ENCODE measurements at regions not wholly inside any gene's neighbourhood (a gene's known extent, or its start where the extent isn't known, plus 50 kb on each side); places are given as distances from the start of the nearest gene placed in this dataset.

DNA sequence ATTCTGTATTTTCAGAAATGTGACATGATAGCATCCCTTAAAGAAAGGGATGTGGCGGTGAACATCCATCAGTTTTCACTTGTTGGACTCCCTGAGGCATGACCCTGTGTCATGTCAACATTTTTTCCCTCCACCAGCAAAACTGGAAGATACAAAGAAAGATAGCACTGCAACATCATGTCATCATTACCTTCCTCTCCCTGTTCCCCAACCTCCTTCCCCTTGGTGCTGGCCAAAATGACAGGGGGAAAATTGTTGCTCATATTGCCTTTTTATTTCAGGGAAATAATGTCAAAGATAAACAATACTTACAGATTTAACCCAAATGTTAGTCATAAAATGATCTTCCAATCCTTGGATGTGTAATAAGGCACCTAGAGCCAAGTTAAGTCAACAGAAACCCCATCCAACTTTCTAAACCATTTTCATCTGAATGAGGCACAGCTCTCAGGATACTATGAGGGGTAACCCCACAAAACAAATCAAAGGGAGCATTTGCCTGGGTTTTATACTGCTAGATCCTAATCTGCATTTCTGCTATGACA, 644.3 kb downstream of the ACTL7B start:
- no peak for DNase-seq

- no peak for DNase-seq
Observed at GRCh38 chr9:108209132-108209685, 646.6 kb downstream of the ACTL7B start.

DNA sequence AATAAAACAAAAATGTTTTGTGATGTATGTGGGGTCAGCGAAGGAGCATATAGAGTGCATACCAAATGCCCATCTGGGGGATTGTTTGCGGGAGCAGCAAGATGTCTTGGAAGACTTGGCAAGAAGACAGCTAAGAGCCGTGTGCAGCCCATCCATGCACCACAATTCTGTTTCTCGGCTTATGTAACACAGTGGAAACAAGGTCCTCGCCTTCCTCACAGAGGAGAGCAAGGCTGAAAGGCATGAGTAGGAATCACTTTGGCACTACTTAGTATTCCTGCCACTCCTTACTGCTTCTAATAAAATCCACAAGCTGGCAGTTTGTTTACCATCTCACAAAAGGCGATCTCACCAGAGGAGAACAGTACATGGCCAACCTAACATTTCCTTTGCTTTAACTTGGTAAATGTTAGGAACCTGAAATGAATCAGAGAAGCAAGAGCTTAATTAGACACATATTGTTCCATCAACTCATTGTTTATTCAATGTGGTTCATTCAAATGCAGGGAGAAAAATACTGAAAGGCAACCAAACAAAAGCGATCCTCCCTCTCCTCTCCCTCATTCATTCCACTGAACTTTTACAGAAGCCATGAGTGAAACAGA, 648.1 kb downstream of the ACTL7B start:
- DNase-seq, result no peak

GRCh38 chr9:108205276-108205675, 650.5 kb downstream of the ACTL7B start:
- no peak for DNase-seq

DNA sequence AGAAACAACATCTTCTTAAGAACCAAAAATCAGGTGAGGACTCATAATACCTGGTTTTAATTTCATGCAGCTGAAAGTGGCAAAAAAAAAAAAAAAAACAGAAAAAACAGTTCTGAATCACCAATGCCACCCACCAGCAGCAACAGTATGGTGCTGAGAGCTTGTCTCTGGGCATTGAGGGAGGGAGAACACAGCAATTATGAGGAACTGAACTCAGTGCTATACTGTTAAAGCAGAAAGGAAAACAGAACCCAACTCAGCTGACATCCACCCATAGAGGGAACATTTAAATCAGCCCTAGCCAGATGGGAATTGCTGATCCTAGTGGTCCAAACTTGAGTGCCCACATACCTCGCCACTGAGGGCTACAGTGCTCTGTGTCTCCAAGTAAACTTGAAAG, 657.9 kb downstream of the ACTL7B start:
- DNase-seq, result no peak

DNA sequence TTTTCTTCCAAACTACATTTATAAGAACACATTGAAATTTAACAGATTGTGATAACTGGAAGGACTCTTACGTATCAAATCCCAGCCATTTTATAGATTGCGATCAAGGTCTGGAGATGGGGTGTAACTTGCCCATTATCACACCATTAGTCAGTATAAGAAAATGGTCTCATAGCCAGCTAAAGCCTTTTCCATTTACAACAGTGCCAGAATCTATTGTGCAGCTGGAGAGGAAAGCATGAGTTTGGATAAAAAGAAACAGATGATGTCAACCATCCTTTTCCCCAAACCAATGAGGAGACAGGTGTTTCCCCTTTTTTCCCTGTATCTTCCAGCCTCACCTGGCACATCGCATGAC, 658.8 kb downstream of the ACTL7B start:
- no peak for DNase-seq

DNA sequence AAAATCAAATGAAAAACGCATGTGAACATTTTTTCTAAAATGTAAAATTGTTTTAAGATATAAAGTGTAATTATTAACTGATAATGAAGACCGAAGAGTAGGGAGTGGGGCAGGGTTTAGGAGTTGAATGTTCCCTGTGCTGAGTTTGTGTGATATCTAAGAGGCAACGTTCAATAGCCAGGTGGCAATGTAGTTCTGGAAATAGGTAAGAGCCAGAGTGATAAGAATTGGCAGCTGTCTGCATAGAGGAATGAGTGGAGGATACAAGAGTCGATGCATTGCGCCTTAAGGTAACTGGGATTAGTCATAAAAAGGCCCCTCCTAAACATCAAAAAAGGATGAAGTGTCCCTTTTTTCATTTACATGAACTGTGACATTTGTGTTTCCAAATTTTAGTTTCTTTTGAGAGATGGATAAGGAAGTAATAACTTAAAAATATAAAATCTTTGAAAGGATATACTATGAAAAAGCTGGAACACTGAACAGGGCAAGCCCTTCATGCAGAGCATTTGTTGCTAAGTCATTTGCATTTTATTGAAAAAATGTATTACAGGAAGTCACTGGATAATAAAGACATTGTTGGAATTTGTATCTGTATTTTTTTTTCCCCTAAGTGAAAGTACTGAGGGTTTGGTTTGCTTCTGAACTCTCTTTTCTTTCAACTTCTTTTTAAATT, 659.3 kb downstream of the ACTL7B start:
- DNase-seq, result no peak

- DNase-seq, result no peak
Observed at GRCh38 chr9:108194154-108194553, 661.6 kb downstream of the ACTL7B start.

DNA sequence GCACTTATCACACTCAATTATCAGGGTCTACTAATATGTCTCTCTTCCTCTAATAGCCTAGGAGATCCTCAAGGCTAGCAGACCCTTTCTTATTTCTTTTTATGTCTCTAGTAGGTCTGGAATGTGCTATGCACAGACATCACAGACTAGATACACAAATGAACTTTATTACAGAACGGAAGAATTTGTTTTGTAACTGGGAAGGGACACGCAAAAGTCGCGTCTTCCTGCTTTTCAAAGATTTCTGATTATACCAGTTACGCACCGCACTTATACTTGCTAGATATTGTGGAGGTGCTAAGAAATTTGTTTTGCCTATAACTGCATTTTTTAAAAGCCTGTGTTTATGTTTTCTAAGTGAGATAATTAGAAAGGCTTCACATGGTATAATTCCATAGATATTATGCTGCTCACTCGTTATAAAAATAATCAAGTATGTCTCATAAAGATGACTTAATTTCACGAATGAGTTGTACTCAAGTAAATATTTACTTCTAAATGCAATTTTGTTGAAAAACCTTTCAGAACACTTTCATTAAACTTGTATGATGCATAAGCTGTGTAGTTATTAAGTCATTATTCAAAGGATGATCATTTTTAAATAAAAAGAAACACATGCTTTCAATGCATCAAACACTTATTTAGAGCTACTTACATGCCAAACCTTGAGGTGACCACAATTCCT, 662.6 kb downstream of the ACTL7B start:
- no peak for DNase-seq

DNA sequence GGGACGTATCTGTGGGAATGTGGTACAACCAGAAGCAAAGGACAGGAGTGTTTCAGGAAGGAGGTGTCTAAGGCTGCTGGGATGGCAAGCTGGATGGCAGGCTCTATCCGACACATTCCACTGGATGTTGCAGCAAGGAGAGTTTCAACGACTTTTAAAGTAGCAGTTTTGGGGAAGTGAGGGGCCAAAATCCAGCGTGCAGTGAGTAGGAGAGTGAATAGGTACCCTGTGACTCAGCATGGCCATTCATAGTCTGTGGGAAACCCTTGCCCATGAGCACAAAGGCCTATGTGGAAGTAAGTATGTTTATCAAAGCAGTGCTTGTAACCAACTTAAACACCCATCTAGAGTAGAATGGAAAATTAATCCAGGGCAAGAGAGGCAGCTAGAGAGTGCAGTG, 664.7 kb downstream of the ACTL7B start:
- DNase-seq, result no peak

DNA sequence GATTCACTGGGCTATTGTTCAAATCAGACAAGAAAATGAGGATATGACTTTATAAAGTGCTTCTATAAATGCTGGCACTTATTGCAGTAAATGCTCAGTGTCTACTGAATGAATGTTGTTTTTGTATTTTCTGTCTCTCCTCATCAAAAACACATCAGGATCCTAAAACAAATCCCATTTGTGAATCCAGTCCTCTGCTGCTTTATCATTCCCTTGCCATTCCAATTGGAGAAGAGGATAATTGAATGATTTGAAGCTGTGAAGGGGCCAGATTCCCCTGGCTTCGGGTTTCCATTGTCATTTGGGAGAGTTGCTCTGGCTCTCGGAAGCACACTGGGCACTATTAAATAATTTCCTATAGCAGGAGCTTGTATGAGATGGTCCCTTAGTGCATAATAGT, 666.8 kb downstream of the ACTL7B start:
- DNase-seq, result no peak

GRCh38 chr9:108188482-108188881, 667.3 kb downstream of the ACTL7B start:
- no peak for DNase-seq

- DNase-seq, result no peak
Observed at GRCh38 chr9:108186642-108187395, 669.0 kb downstream of the ACTL7B start.

GRCh38 chr9:108185613-108186012, 670.2 kb downstream of the ACTL7B start:
- DNase-seq, result no peak

GRCh38 chr9:108184941-108185340, 670.8 kb downstream of the ACTL7B start:
- DNase-seq, result no peak

DNA sequence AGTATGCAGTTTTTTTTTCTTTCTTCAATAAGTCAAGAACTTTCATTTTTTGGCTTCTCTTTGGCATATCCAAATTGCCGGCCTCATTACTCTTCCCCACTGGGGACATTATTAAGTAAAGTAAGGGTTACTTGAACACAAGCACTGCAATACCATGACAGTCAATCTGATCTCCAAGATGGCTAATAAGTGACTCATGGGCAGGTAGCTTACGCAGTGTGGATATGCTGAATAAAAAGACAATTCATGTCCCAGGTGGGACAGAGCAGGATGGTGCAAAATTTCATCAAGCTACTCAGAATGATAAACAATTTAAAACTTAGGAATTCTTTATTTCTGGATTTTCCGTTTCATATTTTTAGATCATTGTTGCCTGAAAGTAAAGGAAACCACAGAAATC, 671.8 kb downstream of the ACTL7B start:
- DNase-seq, result no peak

GRCh38 chr9:108182950-108183381, 672.8 kb downstream of the ACTL7B start:
- DNase-seq, result no peak

GRCh38 chr9:108182270-108182669, 673.5 kb downstream of the ACTL7B start:
- DNase-seq, result no peak

- DNase-seq, result no peak
Observed at GRCh38 chr9:108181441-108181840, 674.3 kb downstream of the ACTL7B start.

DNA sequence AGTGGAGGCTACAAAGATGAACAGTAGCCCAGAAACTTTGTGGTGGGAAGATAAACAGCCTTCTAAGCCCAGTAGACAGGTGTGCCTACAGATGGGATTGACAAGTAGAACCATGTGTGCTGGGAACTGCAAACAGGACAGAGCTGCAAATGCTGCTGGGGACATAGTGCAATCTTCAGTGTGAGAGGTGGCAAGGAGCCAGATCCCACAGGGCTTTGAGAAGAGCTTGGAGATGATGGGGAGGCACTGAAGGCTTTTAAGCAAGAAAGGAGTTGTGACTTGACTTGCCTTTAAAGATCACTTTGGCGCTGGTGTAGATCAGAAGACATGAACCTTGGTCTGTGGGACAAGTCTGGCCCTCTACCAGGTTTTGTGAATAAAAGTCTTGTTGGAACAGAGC, 675.2 kb downstream of the ACTL7B start:
- no peak for DNase-seq

GRCh38 chr9:108178318-108178717, 677.5 kb downstream of the ACTL7B start:
- DNase-seq, result no peak

- no peak for DNase-seq
Observed at GRCh38 chr9:108168236-108168850, 678.8 kb upstream of the KLF4 start.

Measured in CD4-positive, alpha-beta T cell treated with Interleukin-12 subunit alpha and Interleukin-12 subunit beta, for 1 hour (primary cell).